ENCODE measurements at regions not wholly inside any gene's neighbourhood (a gene's known extent, or its start where the extent isn't known, plus 50 kb on each side); places are given as distances from the start of the nearest gene placed in this dataset.

DNA sequence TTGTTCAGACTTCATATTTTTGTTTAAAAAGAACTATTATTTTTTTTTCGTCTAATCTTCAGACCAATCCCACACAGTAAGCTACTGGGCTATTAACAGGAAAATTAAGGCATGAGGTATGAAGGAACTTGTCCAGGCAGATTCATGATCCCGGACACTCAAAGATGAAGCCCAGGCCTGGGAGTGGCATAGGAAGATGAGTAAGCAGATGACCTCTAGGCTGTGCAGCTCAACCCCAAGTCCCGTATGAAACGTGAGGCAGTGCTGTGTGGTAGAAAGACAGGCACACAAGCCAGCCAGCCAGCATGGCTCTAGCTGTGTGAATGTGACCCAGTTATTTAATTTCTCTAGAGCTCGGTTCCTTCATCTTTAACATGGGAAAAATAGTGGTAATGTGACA, 231.9 kb downstream of the CLIC5 start:
- H3K4me1 Mint-ChIP-seq (ENCODE audit: unreplicated experiment) = no peaks in the 10 kb centered on the region
- H3K4me3 Mint-ChIP-seq (ENCODE audit: unreplicated experiment) = no peak overlapping the region
- no peak overlapping the region for H3K27ac Mint-ChIP-seq (ENCODE audit: unreplicated experiment)
- H3K27me3 Mint-ChIP-seq (ENCODE audit: unreplicated experiment) = peaks cover 5% of the 10 kb centered on the region
- no peaks in the 10 kb centered on the region for H3K9me3 Mint-ChIP-seq (ENCODE audit: unreplicated experiment)
- no peak for DNase-seq (ENCODE audit: extremely low spot score, unreplicated experiment)
- H3K36me3 Mint-ChIP-seq (ENCODE audit: unreplicated experiment) = no peaks in the 10 kb centered on the region
- TF ChIP-seq, protein P1, sequence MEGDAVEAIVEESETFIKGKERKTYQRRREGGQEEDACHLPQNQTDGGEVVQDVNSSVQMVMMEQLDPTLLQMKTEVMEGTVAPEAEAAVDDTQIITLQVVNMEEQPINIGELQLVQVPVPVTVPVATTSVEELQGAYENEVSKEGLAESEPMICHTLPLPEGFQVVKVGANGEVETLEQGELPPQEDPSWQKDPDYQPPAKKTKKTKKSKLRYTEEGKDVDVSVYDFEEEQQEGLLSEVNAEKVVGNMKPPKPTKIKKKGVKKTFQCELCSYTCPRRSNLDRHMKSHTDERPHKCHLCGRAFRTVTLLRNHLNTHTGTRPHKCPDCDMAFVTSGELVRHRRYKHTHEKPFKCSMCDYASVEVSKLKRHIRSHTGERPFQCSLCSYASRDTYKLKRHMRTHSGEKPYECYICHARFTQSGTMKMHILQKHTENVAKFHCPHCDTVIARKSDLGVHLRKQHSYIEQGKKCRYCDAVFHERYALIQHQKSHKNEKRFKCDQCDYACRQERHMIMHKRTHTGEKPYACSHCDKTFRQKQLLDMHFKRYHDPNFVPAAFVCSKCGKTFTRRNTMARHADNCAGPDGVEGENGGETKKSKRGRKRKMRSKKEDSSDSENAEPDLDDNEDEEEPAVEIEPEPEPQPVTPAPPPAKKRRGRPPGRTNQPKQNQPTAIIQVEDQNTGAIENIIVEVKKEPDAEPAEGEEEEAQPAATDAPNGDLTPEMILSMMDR (IDR thresholded peaks at IDR 0.05) = no peak

DNA sequence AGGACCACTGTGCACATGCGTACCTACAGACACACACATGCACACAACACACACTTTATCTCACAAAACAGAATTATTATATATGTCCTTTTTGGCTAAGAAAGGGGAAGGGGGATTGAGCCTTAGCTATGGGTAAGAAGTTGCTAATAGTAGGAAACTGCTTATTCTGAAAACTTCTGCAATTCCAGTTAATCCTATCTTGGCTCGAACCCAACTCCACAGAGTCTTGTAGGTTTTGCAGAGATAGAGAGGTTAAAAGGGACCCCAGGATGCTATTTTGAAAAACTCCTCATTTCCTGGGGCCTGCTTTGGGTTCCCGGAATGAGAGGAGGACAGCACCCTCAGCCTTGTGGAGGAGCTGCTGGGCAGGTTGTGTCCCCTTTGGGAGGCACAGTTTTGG, 233.8 kb downstream of the CLIC5 start:
- H3K4me3 Mint-ChIP-seq (ENCODE audit: unreplicated experiment) = no peak overlapping the region
- H3K4me1 Mint-ChIP-seq (ENCODE audit: unreplicated experiment) = no peaks in the 10 kb centered on the region
- H3K27ac Mint-ChIP-seq (ENCODE audit: unreplicated experiment) = no peak overlapping the region
- peaks cover 6% of the 10 kb centered on the region for H3K27me3 Mint-ChIP-seq (ENCODE audit: unreplicated experiment)
- DNase-seq (ENCODE audit: extremely low spot score, unreplicated experiment) = no peak
- no peaks in the 10 kb centered on the region for H3K36me3 Mint-ChIP-seq (ENCODE audit: unreplicated experiment)
- H3K9me3 Mint-ChIP-seq (ENCODE audit: unreplicated experiment) = no peaks in the 10 kb centered on the region
- TF ChIP-seq, protein P1 (IDR thresholded peaks at IDR 0.05) = no peak

DNA sequence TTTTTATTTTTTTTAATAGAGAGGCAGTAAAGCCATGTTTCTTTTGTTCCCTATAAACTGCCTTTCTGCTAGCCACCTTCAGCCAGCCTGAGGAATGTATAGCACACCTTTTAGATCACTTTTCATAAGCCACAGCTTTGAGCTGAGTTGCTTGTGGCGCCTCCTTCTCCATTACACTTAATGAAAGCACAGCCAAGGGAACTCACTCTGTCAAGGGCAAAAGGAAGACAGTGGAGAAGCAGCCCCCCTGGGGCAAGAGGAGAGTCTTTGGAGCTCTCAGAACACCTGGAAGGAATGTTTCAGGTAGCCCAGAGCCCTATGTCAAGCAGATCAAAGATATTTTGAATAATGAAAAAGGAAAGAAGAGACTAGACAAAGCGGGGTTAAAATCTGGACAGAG, 235.1 kb downstream of the CLIC5 start:
- Mint-ChIP-seq H3K4me3 (ENCODE audit: unreplicated experiment) (no peak overlapping the region), H3K27ac (ENCODE audit: unreplicated experiment) (no peak overlapping the region), H3K36me3 (ENCODE audit: unreplicated experiment) (no peaks in the 10 kb centered on the region), H3K9me3 (ENCODE audit: unreplicated experiment) (no peaks in the 10 kb centered on the region), H3K27me3 (ENCODE audit: unreplicated experiment) (peaks cover 6% of the 10 kb centered on the region), H3K4me1 (ENCODE audit: unreplicated experiment) (no peaks in the 10 kb centered on the region)
- no peak for DNase-seq (ENCODE audit: extremely low spot score, unreplicated experiment)
- TF ChIP-seq, protein P1 (IDR thresholded peaks at IDR 0.05) = no peak

DNA sequence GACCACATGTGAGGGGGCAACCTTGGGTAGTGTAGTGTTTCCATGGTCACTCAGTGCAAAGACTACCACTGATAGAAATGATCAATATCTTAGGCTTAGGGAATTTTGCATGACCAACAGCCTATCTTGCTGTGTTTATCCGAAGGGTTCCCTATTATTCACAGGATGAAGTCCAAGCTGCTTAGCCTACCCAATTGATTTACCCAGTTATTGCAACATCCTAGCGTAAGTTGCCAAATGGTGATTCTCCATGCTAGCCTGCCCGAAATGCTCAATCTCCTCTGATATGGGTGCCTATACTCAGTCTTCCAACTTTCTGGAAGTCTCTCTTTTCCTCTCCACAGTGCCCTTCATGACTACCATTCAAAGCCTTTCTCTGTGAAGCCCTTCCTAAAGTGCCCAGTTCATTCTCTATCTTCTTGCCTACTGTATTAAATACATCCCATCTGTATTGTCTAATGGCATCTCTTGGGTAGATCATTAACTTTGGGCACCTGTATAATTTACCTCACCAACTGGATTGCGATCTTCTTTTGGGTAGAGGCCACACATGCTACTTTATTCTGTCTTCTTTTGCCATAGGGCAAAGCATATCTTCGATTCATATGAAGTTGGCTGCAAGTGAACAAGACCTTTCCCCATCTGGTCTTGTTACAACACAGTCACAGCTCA, 240.5 kb downstream of the CLIC5 start:
- H3K9me3 Mint-ChIP-seq (ENCODE audit: unreplicated experiment) = no peaks in the 10 kb centered on the region
- H3K36me3 Mint-ChIP-seq (ENCODE audit: unreplicated experiment) = no peaks in the 10 kb centered on the region
- DNase-seq (ENCODE audit: extremely low spot score, unreplicated experiment) = no peak
- H3K4me1 Mint-ChIP-seq (ENCODE audit: unreplicated experiment) = no peaks in the 10 kb centered on the region
- no peak overlapping the region for H3K27ac Mint-ChIP-seq (ENCODE audit: unreplicated experiment)
- H3K4me3 Mint-ChIP-seq (ENCODE audit: unreplicated experiment) = no peak overlapping the region
- peaks cover 9% of the 10 kb centered on the region for H3K27me3 Mint-ChIP-seq (ENCODE audit: unreplicated experiment)
- TF ChIP-seq, protein P1 (IDR thresholded peaks at IDR 0.05) = no peak

DNA sequence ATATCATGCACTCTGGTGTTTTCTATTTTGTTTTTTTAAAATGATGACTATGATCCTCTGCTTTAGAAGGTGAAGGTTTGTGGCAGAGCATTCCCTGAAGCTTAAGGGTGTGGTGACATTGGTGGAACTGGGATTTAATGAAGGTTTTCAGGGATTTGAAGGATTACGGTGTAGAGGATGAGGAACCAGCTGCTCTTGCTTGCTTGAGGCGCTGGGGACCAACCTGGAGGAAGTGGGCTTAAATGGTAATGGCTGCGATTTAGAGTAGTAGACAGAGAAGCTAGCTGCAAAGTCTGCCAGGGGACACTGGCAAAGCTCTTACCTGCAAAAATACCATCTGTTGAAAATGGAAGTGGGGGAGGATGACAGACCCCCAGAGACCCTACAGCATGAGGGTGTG, 241.8 kb downstream of the CLIC5 start:
- no peak overlapping the region for H3K27ac Mint-ChIP-seq (ENCODE audit: unreplicated experiment)
- H3K9me3 Mint-ChIP-seq (ENCODE audit: unreplicated experiment) = no peaks in the 10 kb centered on the region
- TF ChIP-seq, protein P1 (IDR thresholded peaks at IDR 0.05) = no peak
- H3K27me3 Mint-ChIP-seq (ENCODE audit: unreplicated experiment) = peaks cover 7% of the 10 kb centered on the region
- no peaks in the 10 kb centered on the region for H3K4me1 Mint-ChIP-seq (ENCODE audit: unreplicated experiment)
- H3K4me3 Mint-ChIP-seq (ENCODE audit: unreplicated experiment) = no peak overlapping the region
- H3K36me3 Mint-ChIP-seq (ENCODE audit: unreplicated experiment) = no peaks in the 10 kb centered on the region
- DNase-seq (ENCODE audit: extremely low spot score, unreplicated experiment) = no peak

Measured in osteocyte (in vitro differentiated cells).